ENCODE measurements at regions not wholly inside any gene's neighbourhood (a gene's known extent, or its start where the extent isn't known, plus 50 kb on each side); places are given as distances from the start of the nearest gene placed in this dataset.

DNA sequence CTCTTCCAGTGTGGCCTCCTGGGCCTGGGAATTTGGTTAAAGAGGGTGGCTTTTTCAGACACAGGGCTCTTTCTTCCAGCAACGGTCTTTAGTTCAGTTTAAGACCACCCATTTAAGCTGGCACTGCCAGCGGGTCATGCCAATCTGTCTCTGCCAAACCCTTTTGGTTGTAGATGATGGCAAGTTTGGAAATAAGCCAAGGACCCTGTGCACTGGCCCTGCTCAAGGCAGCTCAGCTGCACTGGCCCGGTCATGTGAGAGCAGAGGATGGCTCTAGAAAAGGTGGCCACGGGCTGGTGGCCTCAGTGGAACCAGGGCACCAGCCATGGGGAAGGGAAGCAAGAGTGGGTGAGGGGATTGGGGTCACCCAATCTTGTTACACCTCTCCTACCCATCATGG, 294.1 kb downstream of the GLRX3 start:
- TF ChIP-seq, protein P1, sequence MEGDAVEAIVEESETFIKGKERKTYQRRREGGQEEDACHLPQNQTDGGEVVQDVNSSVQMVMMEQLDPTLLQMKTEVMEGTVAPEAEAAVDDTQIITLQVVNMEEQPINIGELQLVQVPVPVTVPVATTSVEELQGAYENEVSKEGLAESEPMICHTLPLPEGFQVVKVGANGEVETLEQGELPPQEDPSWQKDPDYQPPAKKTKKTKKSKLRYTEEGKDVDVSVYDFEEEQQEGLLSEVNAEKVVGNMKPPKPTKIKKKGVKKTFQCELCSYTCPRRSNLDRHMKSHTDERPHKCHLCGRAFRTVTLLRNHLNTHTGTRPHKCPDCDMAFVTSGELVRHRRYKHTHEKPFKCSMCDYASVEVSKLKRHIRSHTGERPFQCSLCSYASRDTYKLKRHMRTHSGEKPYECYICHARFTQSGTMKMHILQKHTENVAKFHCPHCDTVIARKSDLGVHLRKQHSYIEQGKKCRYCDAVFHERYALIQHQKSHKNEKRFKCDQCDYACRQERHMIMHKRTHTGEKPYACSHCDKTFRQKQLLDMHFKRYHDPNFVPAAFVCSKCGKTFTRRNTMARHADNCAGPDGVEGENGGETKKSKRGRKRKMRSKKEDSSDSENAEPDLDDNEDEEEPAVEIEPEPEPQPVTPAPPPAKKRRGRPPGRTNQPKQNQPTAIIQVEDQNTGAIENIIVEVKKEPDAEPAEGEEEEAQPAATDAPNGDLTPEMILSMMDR (IDR thresholded peaks at IDR 0.05; ENCODE audit: insufficient read depth, low read depth, low read length) = no peak
- POLR2A ChIA-PET = no interaction called here
- Histone ChIP-seq H3K36me3 (ENCODE audit: control insufficient read depth, insufficient read depth, low read length) (no peaks in the 10 kb centered on the region), H3K27me3 (ENCODE audit: control insufficient read depth, insufficient read depth, low read length) (no peaks in the 10 kb centered on the region), H3K4me3 (ENCODE audit: low read depth, low read length) (no peak overlapping the region)
- CTCF ChIA-PET = interaction anchor here (0.7 kb wide), 1 partner anchor 1709 kb away, joined by 3 read pairs; no protein-coding TSS in a partner anchor
- no peak for DNase-seq (ENCODE audit: low read depth)

DNA sequence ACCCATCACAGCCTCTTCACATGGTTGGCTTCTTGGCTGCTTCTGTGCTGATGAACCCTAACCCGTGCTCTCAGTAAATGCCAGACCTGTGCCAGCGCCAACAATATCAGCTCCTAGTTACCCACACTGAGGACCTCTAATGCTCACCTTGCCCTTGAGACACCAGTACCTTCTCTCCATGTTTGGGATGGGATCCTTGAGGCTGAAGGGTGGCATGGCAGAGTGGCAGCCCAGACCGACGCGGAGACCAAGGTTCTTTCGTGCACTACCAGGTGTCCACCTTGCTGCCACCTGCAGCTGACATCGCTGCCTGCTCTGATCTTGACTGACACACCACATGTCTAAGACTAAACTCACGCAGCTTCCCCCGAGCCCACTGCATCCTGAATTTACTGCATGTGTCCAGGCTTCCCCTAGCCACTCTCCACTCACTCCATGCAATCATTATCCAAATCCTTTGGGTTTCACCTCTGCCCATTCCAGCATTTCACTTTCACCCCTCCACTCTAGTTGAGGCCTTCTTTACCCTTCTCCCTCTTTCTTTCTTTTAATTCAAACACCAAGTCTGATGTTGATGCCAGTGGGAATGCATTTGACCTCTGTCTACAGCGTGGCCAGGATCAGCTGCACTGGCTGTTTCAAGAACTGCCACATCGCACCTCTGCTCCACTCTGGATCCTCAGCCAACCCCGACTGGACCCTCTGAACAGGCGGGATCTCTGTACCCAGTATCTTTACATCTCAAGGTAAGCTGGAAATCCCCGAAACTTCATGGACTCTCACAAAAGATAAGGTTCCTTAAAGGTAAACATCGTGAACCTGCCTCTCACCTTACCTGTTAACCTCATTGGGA, 294.9 kb downstream of the GLRX3 start:
- ChIA-PET CTCF (no interaction called here), POLR2A (interaction anchor here (0.7 kb wide), 1 partner anchor 8 kb away, joined by 5 read pairs; no protein-coding TSS in a partner anchor)
- H3K27me3 ChIP-seq (ENCODE audit: control insufficient read depth, insufficient read depth, low read length) = no peaks in the 10 kb centered on the region

DNA sequence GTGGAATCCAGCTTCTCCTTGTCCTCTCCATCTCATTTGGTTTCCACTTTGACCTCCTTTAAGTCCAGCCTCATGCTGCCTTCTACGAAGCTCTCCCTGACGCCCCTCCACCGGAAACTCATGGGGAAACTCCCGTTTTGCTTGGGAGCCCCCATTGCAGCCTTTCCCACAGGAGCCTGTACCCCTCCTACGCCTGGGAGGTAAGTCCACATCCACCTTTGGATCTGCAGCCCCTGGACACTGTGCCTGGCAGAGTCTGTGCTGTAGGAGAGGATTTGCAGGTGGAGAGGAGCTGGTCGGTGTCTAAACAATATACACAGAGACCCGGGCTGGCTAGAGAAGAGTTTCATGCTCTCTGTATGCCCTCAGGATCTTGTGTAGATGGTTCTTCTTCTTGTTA, 296.1 kb downstream of the GLRX3 start:
- ChIA-PET POLR2A (no interaction called here), CTCF (no interaction called here)
- Histone ChIP-seq H3K36me3 (ENCODE audit: control insufficient read depth, insufficient read depth, low read length) (no peaks in the 10 kb centered on the region), H3K4me3 (ENCODE audit: low read depth, low read length) (no peak overlapping the region), H3K27me3 (ENCODE audit: control insufficient read depth, insufficient read depth, low read length) (no peaks in the 10 kb centered on the region)
- TF ChIP-seq, protein P1 (IDR thresholded peaks at IDR 0.05; ENCODE audit: insufficient read depth, low read depth, low read length) = no peak
- DNase-seq (ENCODE audit: low read depth) = no peak

More for the DNA sequence above, 294.9 kb downstream of the GLRX3 start:
- TF ChIP-seq, protein P1 (IDR thresholded peaks at IDR 0.05; ENCODE audit: insufficient read depth, low read depth, low read length) = no peak
- H3K36me3 ChIP-seq (ENCODE audit: control insufficient read depth, insufficient read depth, low read length) = no peaks in the 10 kb centered on the region
- H3K4me3 ChIP-seq (ENCODE audit: low read depth, low read length) = no peak overlapping the region
- no peak for DNase-seq (ENCODE audit: low read depth)

DNA sequence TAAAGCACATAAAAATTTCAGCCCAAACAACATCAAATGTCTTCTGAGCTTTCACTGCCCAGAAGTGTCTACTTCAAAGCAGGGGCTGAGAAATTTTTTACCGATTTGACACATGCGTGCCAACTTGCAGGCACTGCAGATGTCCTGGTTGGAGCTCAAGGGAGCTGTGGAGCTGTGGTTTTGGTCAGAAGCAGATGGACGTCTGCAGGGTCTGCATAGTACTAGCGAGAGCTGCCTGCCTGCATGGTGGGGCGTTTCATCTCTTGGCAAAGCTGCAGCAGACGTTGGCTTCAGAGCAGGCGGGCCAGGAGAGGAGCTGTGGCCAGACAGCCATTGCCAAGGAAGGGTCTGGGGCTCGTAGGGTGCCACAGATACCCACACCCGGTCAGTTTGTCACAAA, 296.7 kb downstream of the GLRX3 start:
- Histone ChIP-seq H3K36me3 (ENCODE audit: control insufficient read depth, insufficient read depth, low read length) (no peaks in the 10 kb centered on the region), H3K4me3 (ENCODE audit: low read depth, low read length) (no peak overlapping the region), H3K27me3 (ENCODE audit: control insufficient read depth, insufficient read depth, low read length) (no peaks in the 10 kb centered on the region)
- CTCF ChIA-PET = no interaction called here
- POLR2A ChIA-PET = no interaction called here
- no peak for DNase-seq (ENCODE audit: low read depth)
- TF ChIP-seq, protein P1 (IDR thresholded peaks at IDR 0.05; ENCODE audit: insufficient read depth, low read depth, low read length) = no peak

DNA sequence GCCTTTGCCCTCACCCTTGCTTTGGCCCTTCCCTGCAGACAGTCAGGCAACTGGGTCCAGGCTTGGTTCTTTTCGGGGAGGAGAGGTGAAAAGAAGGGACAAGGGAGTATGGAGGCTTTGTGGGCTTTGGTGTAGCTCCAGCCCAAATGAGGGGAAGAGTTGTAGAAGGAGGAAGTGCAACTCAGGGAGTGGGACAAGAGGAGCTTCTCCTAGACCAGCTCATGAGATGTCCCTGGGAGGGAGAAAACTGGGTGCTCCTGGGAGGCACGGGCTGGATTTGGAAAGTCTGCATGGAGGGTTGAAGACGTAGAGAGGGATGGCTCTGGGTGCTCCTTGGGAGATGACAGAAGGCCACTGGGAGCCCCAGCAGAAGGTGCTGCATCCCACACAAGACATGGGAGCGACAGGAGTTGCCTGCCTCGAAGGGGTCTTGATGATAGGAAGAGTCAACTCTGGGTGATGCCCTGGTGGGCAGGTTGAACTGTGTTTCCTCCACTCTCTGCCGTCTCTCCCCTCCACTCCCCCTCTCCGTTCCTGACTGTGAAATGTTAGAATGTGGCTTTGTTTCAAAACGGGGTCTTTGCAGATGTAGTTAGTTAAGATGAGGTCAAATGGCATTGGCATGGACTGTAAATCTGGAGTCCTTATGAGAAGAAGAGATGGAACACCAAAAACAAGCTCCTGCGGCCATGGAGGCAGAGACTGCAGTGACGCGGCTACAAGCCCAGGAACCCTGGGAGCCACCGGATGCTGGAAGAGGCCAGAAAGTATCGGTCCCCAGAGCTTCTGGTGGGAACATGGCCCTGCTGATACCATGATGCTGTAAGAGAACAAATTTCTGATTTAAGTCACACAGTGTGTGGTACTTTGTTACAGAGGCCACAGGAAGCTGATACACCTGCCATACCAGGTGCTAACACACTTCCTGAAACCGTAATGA, 298.5 kb downstream of the GLRX3 start:
- DNase-seq (ENCODE audit: low read depth) = no peak
- TF ChIP-seq, protein P1 (IDR thresholded peaks at IDR 0.05; ENCODE audit: insufficient read depth, low read depth, low read length) = no peak
- POLR2A ChIA-PET = no interaction called here
- Histone ChIP-seq H3K4me3 (ENCODE audit: low read depth, low read length) (no peak overlapping the region), H3K36me3 (ENCODE audit: control insufficient read depth, insufficient read depth, low read length) (no peaks in the 10 kb centered on the region), H3K27me3 (ENCODE audit: control insufficient read depth, insufficient read depth, low read length) (no peaks in the 10 kb centered on the region)
- CTCF ChIA-PET = no interaction called here

All from BJ (cell line).